GM19463 (cell line): ENCODE measurements at regions not wholly inside any gene's neighbourhood (a gene's known extent, or its start where the extent isn't known, plus 50 kb on each side); places are given as distances from the start of the nearest gene placed in this dataset.
A peak's percentile ranks its signal among the peaks of the same experiment; 100 is the strongest.

Experiments
- ATAC-seq: cut with Tn5 transposase; IDR thresholded peaks from one replicate; pipeline ENCODE4 v1.9.1; 2021; ENCODE audit warnings: mild to moderate bottlenecking, moderate library complexity; ENCODE audit not compliant: unreplicated experiment

DNA sequence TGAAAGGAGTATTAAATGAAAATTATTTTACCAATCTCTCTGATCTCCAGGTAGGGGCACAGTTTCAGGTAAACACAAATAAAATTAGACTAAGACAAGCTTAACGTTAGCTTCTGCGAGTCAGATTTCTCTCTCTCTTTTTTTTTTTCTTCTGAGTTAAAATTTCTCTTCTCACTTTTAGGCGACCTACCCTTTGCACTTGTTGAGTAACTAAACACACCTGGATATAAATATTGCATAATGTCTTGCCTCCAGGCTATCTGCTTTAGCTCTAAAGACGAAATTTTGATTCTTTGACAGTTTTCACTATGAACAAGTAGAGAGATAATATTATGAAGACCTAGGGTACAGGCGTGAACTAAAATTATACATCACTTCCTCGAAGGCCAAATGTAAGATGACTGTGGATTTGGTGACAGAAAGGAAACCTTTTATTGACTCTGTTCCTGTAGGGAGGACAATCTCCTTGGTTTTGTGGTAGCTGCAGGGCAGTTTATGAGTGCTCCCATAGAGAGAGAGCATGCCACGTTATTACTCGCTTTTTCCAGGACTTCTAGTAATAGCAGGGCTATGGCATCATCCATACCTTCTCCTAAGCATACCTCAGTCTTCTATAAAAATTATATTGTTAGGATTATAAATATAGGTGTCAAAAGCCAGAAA is 303.8 kb upstream of the NEGR1 start:
- no peak for ATAC-seq

DNA sequence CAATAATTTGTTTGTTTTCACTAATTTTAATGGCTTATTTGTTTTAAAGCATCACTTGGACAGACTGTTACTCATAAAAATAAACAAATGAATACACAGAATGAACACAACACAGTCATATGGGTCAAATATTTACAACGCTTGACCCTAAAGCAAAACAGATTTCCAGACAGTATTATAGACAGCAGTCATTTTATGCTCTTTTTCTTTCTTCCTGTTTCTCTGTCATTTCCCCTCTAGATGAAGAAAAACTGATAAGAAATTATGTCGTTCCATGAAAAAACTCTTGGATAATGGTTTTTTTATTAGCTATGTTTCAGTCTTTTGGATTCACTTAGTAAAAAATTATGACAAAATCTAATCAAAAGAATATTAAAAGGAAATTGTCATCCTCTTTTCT is 297.3 kb upstream of the NEGR1 start:
- ATAC-seq: no peak

DNA sequence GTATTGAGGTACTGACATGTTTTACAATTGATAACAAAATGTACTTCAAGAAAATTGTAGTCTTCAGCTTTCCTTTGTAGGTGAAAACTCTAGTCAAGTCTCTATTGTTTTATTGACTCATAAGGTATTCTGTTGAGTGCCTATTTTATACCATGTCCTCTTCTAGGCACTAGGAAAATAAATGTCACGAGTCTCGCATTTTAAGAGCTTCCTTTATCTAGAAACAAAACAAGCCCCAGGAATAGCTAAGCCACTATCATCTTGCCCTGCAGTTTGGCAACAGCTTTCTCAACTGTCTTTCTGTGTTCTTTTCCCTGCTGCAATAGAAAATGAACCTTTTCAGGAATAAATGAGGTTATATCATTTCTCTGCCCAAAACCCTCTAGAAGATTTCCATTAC is 288.5 kb upstream of the NEGR1 start:
- ATAC-seq: no peak

DNA sequence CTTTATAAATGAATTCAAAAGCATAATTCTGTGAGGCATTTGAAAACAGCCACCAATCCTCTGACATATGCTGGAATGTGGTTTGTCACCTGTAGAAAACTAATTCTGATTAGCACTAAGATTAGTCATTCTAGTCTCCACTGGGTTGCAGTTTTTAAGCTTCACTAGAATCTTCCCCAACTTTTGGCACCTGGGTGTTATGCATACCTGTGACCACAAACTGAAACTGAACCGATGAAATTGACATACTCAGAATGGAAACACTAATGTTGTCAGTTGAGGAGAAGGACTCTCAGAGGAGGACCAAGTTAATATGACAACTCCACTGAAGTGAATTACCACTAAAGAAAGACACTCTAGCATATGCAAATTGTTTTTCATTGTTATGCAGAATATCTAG is 285.8 kb upstream of the NEGR1 start:
- ATAC-seq: peak; percentile 65

DNA sequence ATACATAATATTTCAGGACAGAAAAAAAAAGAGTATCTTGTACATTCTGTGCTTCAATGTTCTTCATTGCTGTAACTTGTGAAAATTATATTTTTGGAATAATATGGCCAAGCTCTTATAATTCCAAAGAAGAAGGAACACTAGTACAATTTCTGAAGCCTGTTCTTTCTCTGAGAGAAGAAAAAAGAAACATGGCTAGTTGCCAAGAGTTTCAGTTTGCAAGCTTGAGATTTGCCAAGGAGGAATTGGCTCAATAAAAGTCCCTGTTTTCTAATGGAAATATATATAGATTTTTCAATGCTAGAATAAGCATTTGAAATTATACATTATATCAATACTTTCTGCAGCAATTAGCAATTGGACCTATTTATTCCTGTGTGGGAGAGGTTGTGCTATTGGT is 285.2 kb upstream of the NEGR1 start:
- ATAC-seq: no peak

DNA sequence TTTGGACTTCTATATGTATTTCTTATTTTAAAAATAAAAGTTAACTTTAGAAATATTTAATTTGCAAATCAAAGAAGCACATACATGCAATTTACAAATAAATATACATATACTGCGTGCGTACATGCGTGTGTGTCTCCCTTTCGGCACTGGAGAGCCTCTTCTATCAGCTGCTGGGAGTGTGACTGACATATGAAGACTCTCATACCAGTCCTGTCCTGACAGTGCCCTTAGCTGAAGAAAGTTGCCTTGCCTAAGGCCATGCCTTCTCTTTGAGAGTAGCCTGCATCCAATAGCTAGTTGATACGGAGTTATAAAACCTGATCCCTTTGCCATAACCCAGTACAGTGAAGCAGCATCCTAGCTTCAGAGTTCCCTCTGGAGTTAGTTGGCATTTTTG is 282.4 kb upstream of the NEGR1 start:
- ATAC-seq: no peak

DNA sequence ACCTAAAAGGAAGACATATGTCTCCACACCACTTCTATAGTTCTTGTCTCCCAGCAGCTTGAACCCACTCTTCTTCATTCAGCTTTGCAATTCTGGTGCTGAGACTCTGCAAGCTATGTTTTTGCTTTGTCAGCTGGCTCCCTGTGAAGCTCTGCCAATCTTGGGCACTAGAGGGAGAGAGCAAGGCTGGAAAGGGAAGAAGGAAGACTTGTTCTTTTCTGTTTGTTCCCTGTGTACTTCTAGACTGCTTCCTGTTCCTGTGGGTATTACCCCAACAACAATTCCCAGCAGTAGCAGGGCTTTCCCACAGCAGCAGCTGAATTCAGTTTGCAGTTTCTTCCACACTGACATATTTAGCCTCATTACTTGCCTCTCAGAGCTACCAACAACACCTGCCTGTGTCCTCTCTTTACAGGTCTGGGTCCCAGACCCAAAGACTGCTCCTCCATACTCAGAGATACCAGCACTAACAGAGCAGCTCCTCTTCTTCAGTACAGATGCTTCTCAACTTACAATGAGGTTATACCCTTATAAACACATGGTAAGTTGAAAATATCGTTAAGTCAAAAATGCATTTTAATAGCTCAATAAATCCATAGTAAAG is 275.2 kb upstream of the NEGR1 start:
- ATAC-seq: no peak

DNA sequence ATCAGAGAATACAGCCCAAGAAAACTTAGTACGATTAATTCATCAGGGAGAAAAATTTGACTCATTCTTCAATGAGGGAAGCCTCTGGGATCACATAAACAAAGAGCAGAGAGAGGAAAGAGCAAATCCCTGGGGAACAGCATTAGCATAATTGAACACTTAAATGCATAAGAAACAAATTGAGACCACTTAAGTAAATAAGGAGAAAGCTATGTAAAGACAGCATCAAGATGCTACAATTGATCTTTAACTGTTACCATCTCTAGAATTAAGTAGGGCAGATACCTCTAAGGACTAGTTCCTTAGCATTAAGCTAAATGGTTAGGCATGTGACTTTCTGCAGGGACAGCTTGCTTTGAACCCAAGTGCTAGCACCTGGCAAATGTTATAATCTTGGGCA is 265.1 kb upstream of the NEGR1 start:
- ATAC-seq: no peak

DNA sequence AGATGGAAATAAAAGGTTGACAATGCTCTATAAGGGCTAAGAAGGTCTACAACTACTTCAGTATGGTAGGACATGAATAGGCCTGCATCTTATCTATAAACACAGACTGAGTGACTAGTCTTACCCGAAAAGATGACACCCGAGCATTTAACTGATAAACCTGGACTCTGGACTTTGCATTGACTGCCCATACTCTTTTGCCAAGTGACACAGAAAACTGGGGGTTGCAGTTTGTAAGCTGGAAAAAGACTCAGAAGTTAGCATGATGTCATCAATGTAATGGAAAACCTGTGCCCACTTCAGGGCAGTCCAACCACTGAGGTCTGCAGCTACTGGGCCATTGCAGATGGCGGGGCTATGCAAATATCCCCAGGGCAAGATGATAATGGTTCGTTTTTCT is 258.3 kb upstream of the NEGR1 start:
- no peak for ATAC-seq

DNA sequence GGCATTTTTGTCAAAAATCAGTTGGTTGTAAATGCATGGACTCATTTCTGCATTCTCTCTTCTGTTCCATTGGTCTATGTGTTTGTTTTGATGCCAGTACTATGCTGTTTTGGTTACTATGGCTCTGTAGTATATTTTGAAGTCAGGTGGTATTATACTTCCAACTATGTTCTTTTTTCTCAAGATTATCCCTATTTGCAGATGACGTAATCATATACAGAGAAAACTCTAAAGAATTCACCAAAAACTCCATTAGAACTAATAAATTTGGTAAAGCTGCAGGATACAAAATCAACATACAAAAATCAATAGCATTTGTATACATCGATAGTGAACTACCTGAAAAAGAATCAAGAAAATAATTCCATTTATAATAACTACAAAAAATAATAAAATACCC is 253.1 kb upstream of the NEGR1 start:
- no peak for ATAC-seq

DNA sequence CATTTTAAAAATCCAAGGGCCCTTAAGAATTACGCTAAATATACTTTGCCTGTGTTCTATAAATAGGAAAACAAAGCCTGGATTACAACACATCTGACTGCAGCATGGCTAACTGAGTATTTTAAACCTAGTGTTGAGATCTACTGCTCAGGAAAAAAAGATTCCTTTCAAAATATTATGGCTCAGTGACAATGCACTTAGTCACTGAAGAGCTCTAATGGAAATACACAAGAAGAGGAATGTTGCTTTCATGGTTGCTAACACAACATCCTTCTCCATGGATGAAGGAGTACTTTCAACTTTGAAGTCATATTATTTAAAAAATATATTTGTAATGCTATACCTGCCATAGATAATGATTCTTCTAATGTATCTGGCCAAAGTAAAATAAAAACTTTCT is 248.3 kb upstream of the NEGR1 start:
- no peak for ATAC-seq

DNA sequence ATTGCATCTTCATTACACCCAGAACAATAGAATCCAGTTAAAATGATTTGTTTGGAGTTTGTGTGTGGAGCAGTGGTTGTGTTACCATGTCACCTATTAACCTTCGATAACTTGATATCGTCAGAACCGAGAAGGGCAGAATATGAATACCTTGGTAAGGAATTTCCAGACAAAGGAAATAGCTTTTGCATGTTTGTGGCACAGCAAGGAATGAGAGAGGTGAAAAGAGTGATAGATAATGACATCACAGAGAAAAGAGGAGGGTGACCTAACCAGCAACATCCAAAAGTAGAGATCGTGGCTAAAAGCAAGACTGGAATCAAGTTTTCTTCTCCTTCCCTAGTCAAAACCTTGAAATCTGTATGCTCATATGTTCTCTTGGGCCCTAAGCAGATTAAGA is 244.6 kb upstream of the NEGR1 start:
- no peak for ATAC-seq

DNA sequence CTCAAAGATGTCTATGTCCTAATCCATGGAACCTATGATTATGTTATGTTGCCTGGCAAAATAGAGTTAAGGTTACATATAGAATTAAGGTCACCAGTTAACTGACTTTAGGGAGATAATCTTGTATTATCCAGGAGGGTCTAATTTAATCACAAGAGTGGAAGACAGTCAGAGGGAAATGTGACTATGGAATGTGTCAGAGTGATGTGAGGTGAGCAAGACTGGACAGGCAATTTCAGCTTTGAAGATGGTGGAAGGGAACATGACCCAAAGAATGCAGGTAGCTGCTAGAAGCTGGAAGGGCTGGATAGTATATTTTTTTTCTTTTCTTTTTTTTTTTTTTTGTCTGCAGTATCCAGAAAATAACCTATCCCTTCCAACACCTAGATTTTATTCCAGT is 241.7 kb upstream of the NEGR1 start:
- no peak for ATAC-seq

DNA sequence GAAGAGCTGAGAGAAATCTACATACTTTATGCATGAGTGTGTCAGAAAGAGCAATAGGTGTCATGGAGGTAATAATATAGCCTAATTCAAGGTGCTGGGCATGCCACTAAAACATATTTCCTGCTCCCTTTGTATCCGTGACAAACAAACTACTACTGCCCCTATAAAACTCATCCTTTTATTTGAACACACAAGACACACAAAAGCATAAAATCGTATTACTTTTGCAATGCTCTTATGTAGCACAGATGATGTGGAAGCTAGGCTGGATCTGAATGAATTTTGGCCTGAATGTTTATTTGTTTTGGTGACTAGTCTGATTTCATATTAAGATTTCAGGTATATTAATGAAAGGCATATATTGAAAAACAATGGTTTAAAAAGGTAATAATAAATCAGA is 239.3 kb upstream of the NEGR1 start:
- ATAC-seq: no peak

DNA sequence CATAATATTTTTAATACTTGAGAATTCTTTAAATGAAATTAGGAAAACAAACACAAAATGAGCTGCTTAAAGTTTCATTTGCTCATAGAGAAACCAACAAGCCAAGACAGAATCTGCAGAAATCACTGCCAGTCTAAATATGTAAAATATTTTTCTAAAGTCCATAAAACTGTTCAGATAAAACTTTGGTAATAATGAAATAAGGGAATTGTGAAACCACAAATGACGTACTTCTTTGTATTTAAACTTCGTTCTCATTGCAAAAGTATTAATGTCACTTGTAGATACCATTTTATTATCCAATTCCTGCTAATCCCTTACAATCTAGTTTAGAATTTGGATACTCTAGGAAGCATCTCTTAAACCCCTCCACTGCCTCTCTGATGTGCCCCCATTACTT is 234.5 kb upstream of the NEGR1 start:
- no peak for ATAC-seq

DNA sequence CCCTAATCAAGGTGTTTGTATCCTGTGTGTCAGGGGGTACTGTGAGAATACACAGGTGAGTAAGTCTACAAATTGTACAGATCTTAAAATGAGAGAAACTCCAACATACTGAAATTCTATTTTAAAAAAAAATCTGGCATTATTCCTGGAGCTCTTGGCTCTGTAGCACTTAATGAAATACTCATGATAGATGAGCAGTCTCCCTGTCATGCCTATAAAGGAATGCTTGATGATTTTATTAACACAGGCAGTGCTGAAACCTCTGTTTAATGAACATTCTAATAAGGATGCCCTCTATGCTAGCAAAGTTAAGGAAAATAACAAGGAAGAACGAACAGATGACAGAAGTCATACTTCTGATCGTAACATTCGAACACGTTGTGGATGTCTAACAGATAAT is 233.9 kb upstream of the NEGR1 start:
- no peak for ATAC-seq

DNA sequence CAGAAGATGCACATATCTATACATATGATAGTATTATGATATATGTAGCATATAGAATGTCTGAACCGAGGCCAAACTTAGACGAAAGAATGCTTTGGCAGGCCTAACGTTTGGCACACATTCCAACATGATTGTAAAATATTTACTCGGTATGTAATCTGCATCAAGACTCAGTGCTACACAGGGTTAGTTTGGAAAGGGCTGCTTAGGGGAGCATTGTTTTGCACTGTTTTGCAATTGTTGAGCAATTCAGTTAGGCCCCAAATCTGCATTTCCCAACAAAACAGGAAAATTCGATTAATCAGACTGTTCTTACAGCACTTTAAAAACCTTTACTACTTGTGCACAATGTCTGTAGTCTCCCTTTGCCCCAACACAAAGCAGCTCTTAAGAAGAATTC is 216.0 kb upstream of the NEGR1 start:
- ATAC-seq: no peak

DNA sequence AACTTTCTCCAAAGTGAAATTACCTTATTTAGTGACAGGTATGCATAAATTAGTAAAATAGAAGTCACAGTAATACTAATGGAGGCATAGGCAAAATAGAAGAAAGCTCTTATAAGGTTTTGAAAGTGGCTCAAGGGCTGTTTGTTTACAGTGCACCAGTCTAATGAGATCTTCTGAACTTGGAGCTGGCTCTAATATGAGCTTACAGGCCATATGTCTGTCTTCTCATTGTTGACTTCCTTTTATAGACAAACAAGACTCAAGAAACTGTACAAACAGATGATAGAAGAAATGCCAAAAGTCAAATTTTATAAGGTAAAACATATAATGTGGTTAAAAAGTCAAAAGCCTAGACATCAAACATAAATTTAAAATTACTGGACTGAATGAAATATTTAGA is 207.5 kb upstream of the NEGR1 start:
- ATAC-seq: no peak

DNA sequence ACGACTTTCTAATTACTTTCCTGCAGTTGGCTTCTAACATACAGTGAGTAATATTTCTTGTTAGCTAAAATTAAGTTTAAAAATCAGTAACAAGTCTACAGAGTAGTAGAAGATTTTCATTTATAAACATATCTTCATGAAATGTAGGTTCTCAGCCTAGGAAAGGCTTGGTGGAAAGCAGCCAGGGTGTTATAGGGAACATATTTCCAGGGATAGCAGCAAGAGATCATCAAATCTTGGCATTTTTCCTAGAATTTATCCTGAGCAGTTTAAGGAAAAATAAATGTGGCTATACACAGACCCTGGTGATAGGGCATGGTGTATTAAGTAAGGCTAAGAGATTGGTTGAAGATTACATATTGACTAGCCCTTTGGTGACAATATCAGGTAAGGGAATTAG is 203.5 kb upstream of the NEGR1 start:
- ATAC-seq: no peak

DNA sequence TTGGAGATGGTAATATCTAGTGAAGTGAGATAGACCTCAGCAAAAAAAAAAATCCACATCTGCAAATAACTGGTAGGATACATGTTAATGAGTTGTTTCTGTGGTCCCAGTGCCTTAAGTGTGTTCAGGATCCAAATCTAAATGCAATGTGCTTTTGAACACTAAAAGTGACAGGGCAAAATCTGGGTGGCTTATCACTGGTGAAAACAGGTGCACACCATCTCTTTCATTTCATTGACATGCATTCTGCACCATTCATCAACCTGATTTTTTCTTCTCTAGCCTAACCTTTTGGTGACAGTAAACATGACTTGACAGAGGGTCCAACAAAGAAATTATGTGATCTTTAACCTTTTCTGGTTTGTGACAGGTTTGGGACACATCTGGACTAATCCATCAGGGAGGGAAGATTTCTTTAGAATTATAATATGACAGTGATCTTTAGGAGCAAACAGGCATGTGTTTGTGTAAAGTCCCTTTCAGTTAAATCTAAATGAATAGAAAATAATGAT is 201.6 kb upstream of the NEGR1 start:
- no peak for ATAC-seq

DNA sequence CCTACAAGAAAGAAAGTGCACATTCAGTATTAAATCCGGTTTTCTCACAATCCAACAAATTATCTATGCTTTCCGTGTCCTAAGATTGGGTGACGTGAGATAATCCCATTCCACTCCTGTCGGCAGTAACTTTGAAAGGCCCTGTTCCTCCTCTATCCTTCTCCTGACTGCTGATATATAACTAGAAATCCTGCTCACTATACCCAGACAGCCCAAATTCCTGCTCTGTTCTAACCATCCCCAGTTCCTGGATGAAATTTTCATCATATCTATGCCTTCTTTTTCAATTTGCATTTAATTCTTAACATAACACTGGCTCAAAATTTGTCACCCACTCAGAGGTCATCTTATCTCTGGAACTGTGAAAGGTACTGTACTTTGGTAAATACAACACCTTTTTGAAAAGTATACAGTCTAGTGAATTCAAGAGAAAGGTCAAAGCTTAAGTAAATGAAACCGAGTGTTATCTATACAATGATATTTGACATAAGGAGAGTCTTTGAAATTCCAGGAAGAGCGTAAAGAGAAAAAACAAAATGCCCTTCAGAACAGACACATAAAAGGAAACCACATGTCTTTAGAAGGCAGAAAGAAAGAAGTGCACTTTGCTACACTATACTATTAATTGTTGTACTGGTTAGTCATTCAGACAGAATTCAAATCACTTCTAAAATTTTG is 200.5 kb upstream of the NEGR1 start:
- ATAC-seq: no peak

DNA sequence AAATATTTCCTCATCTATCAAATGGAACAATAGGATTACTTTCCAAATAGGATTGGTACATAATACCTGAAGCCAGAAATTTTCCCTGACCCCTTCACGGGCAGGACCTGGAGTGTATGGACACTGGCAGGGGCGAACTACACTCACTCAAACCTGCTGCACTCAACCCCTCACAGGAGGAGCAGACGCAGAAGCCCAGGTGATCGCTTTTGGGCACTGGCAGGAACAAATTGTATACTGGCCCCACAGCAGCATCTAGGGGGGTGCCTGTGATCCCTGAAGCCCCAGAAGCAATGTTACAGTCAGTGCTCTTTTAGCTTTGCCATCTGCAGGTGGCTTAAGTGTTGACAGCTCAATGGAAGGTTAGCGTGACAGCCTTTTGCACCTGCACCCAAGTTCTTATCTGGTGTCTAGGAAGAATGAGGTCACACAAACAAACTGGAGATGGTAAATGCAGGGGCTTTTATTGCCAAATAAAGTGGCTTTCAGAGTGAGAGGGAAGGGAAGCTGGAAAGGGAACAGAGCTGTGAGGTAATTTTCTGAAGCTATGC is 199.2 kb upstream of the NEGR1 start:
- ATAC-seq: no peak
